CD4-positive, alpha-beta T cell treated with Interleukin-4 for 1 hour (primary cell): ENCODE measurements at regions not wholly inside any gene's neighbourhood (a gene's known extent, or its start where the extent isn't known, plus 50 kb on each side); places are given as distances from the start of the nearest gene placed in this dataset.

Experiments
- DNase-seq, 2 donors: peaks; one replicate each; pipeline ENCODE4 v3.0.0-alpha.2; 2020 to 2022

DNA sequence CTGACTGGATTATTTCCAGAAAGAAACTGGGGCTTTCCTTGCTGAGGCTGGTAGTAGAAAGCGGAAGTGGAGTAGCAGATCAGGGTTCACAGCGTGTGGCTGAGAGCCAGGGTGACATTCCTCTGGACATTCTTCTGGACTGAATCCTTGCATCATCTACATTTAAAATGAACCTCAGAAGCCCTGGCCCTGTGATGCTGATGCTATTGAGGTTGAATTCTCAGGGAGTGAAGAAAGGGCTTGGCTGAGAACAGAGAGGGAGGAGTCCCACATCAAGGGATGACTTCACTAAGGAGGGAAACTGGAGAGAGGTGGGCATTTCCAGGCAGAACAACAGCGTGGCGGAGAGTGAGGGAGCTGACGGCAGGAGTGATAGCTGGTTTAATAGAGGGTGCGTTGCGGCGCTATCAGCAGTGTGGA is 102.3 kb upstream of the LMO4 start:
- peak in 1 of 2 donors; percentile 20 for DNase-seq

DNA sequence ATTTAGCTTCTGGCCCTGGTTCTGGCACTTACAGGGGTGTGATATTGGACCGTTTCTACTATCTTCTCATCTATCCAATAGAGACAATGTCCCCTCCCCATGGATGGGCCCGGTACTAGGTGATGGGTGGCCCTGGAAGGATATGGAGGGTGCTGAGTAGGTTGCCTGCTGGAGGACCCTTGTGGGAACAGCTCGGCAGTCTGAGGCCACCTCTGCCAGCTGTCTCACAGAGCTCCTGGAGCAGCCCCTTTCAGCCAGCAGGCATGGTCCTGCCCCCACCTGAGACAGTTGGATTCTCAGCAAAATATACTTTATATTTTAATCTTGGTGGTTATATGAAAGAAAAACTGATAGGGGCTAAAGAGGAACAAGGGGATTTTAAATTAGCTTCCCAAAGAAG is 101.0 kb upstream of the LMO4 start:
- no peak for DNase-seq

DNA sequence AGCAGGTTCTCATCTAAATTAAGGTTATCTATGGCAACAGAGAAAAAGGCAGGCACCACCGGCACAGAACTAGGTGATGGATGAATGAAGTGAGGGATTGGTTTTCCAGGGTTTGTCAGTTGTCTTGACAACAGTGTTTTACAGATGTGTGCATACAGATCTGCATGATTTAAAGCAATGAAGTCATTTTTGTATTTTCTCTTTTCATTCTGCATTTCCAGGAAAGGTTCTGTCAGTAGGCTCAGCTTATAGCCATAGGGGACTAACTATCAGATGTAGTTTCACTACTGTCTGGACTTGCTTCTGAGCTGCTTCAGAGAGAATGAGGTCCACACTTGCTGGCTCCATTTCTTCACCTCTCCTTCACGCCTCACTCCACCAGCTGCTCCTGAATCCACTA is 98.2 kb upstream of the LMO4 start:
- DNase-seq = no peak

DNA sequence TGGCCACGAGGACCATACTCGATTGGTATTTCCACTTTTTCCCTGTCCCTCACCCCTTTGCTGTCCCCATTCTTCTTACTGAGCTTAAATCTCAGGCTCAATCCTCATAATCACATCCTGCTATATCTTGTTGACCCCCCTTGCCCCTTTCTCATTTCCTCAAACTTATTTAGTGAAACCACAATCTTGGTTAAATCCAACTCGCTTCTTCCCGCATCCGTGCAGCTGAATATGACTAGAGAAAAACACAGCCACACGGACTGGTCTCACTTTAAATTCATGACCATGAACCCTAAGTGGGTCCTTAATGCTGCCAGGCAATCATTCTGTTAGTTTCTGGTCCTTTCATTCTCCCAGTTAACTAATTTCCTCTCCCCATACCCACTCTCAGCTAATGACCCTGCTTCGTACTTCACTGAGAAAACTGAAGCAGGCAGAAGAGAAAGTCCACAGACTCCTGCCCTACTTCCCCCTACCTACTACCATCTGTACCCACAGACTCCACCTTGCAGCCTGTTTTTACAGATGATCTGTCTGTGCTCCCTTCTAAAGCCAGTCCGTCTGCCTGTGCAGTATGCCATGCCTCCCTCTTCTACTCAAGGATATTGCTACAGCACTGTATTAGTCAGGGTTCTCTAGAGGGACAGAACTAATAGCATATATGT is 96.8 kb upstream of the LMO4 start:
- DNase-seq = no peak

- DNase-seq = no peak
Observed at GRCh38 chr1:87236585-87236984, 92.1 kb upstream of the LMO4 start.

- DNase-seq = no peak
Observed at GRCh38 chr1:87239997-87240605, 88.6 kb upstream of the LMO4 start.

- no peak for DNase-seq
Observed at GRCh38 chr1:87240661-87241285, 87.9 kb upstream of the LMO4 start.

GRCh38 chr1:87242445-87243185 is 86.1 kb upstream of the LMO4 start:
- no peak for DNase-seq

- DNase-seq = no peak
Observed at GRCh38 chr1:87243573-87243972, 85.1 kb upstream of the LMO4 start.

DNA sequence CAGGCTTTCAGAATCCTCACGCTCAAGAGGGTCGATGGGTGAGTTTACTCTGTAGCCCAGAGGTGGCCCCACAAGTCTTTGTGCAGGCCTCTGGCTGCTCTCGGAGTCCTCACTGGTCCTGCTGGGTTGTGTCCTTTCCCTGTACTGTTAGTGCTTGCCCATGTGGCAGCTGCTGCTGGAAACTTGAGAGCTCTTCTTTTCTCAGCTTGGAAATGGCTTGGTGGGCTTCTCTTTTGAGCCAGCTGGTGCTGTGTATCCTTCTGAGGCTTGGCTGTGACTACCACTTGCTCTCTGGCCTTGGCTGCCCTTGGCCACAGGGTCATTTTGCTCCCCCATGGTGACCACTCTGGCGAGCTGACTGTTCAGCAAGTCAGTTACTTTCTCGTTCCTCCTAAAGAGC is 82.2 kb upstream of the LMO4 start:
- DNase-seq = no peak

GRCh38 chr1:87249803-87250202 is 78.9 kb upstream of the LMO4 start:
- DNase-seq = no peak

- DNase-seq = no peak
Observed at GRCh38 chr1:87250336-87250735, 78.3 kb upstream of the LMO4 start.

- no peak for DNase-seq
Observed at GRCh38 chr1:87252406-87252805, 76.3 kb upstream of the LMO4 start.

DNA sequence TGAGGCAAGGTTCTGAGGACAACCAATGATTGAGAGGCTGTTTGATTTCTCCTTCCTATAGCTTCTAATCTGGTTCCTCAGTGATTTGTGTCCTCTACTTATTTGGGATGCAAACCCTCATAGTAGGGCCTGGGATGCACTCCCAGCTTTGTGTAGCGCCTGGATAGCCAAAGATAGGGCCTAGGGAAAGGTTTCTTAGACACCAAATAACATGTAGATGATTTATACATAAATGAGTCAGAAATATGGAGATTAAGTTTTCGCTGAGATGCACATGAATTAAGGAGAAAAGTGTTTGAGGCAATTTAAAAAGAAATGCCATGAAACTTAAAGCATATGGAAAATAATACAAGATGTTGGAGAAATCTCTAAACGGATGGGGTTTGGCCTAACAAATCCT is 66.0 kb upstream of the LMO4 start:
- no peak for DNase-seq

- DNase-seq = no peak
Observed at GRCh38 chr1:87263281-87263680, 65.4 kb upstream of the LMO4 start.

DNA sequence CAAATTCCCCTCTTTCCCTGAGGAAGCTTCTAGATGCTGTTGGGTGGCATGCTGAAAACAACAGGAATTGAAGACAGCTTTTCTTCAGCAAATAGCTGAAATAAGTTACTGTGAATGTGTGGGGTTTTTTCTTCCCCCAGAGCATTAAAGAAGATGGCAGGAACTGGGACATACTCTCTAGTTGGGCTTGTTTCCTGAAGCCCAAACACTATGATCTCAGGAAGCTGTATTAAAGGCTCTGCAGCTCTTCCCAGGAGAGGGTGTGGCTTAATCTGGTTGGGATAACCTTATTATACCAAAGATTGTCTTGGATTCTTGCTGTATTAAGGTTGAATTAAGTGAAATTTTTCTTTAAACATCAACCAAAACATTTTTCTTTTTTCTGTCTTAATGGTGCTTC is 64.9 kb upstream of the LMO4 start:
- DNase-seq = no peak

GRCh38 chr1:87264976-87265375 is 63.7 kb upstream of the LMO4 start:
- no peak for DNase-seq

DNA sequence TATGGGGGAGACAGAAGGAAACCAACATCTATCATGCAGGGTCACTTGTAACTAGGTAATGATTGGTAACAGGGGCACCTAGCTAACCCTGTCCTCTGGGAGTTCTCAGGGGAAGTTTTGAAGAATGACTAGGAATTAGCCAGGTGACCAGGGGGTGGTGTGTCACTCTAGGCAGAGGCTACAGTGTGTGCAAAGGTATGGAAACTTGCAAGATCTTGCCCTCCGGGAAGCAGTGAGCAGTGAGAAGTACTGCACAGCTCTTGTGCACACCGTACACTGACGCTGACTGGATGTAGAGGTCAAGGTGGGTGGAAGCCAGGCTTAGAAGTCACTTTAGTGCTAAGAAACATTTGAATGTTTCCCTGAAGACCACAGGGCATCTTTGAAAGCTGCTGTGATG is 62.9 kb upstream of the LMO4 start:
- DNase-seq = no peak

- DNase-seq = no peak
Observed at GRCh38 chr1:87268111-87268510, 60.6 kb upstream of the LMO4 start.

- DNase-seq = no peak
Observed at GRCh38 chr1:87269921-87270320, 58.8 kb upstream of the LMO4 start.

DNA sequence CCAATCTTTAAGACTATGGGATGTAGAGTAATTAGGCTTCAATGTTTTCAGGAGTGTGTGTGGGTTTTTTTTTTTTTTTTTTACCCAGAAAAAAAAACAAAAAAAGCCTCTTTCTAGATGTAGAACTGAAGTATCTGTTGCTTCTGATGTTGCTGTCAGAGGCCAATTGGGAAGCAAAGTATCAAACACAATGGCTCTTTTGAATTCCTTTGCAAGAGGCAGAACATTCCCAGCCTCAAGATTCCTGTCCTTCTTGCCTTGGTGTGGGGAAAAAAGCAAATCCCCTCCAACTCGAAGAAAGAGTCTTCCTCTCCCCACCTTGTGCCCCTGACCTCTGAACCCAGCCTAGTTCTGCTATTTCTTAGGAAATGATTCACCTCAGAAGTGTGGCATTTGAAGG is 55.4 kb upstream of the LMO4 start:
- DNase-seq = no peak

DNA sequence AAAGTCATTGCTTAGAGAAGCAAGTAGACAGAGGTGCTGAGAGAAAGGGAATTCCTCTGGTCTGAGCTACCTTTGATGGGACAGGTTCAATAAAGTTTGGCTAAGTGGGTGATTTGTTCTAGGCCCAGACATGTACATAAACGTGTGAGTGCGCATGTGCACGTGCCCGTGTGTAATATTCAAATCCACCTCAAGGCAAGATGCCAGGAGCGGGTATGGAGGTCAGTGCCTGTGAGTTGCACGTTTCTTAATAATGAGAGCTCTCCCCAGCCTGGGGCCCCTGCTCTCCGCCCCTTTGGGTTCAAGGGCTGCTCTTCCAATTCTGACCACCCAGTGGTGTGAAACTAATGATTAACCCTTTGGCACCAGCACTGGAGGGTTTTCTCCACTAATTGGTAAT is 53.8 kb upstream of the LMO4 start:
- no peak for DNase-seq

GRCh38 chr1:87278825-87279535 is 49.7 kb upstream of the LMO4 start:
- no peak for DNase-seq
